K562 (cell line): ENCODE measurements at regions not wholly inside any gene's neighbourhood (a gene's known extent, or its start where the extent isn't known, plus 50 kb on each side); places are given as distances from the start of the nearest gene placed in this dataset.
"Not testable (repeated sequence)": the region's sequence is repeated elsewhere in the genome, so short reads cannot be mapped to it uniquely, and the experiment has no call there.

ENCODE experiments used
- ATAC-seq: fragments of 200-7000 bp; cut with Tn5 transposase; 3 replicates; pipeline ENCODE4 v1.9.1; 2020; ENCODE audit warnings: moderate library complexity
- BruUV-seq: library from RNA; stranded (reverse); fragments of 400-500 nt; replicated peaks from 2 replicates; lab custom pipeline; 2021; lab: Mats Ljungman, UMichigan
- CTCF ChIA-PET: fragments of 300-600 bp; formaldehyde crosslinking; extraction: SDS; loops from one replicate; lab custom pipeline; 2021; ENCODE audit warnings: low intra/inter-chr PET ratio; lab: Yijun Ruan, JAX
- POLR2A ChIA-PET: fragments of 300-600, 350-650 bp; sonication (Branson Sonifier 250); formaldehyde crosslinking; extraction: SDS; loops from one replicate; lab custom pipeline; 2021; ENCODE audit warnings: antibody characterized with exemption, inconsistent platforms; lab: Yijun Ruan, JAX
- DNase-seq, 4 experiments: peaks; one replicate each; pipeline versions ENCODE4 v3.0.0 to v3.0.0-alpha.2; 2011 to 2018; ENCODE audit warnings: low spot score in 3 of 4, mixed read lengths in 3 of 4; ENCODE audit errors: extremely low read depth in 1 of 4
- FAIRE-seq: peaks from 2 replicates; lab custom pipeline; 2011; peaks lifted over from hg19 to GRCh38; lab: Jason Lieb, UNC
- H2AFZ ChIP-seq: 2 replicates; pipeline ENCODE4 v1.6.0; 2011; ENCODE audit warnings: low read depth, low read length, control low read depth, inconsistent platforms
- H3K27ac ChIP-seq: fragments of 200-600 bp; 3 replicates; pipeline ENCODE4 v1.8.0; 2011; ENCODE audit warnings: low read depth, mild to moderate bottlenecking, control low read depth, inconsistent platforms, low read length, moderate library complexity, mixed read lengths; ENCODE audit errors: extremely low read depth
- H3K27me3 ChIP-seq, 2 experiments: fragments of 300-600 bp in 1 of 2; 2 replicates in 1 of 2; 3 replicates in 1 of 2; pipeline versions ENCODE4 v1.6.0 to v1.8.0; 2011; ENCODE audit warnings: inconsistent platforms in 2 of 2, low read length in 2 of 2, mild to moderate bottlenecking in 1 of 2, mixed read lengths in 1 of 2, moderate library complexity in 1 of 2; ENCODE audit not compliant: control insufficient read depth in 2 of 2, insufficient read depth in 2 of 2
- H3K36me3 ChIP-seq: fragments of 300-600 bp; 3 replicates; pipeline ENCODE4 v1.8.0; 2011; ENCODE audit warnings: mild to moderate bottlenecking, low read length, inconsistent platforms; ENCODE audit not compliant: control insufficient read depth, insufficient read depth
- H3K4me1 ChIP-seq, 2 experiments: fragments of 200-600 bp in 1 of 2; replicated peaks in 1 of 2; 2 replicates in 1 of 2; 3 replicates in 1 of 2; pipeline versions ENCODE4 v1.5.1 to v1.8.0; 2011; ENCODE audit warnings: inconsistent platforms in 2 of 2, low read length in 2 of 2, mild to moderate bottlenecking in 1 of 2, mixed read lengths in 1 of 2, moderate library complexity in 1 of 2; ENCODE audit not compliant: control insufficient read depth in 2 of 2, insufficient read depth in 2 of 2
- H3K4me2 ChIP-seq: 2 replicates; pipeline ENCODE4 v1.6.1; 2011; ENCODE audit warnings: low read length, control low read depth, inconsistent platforms, mixed read lengths; ENCODE audit not compliant: insufficient read depth
- H3K4me3 ChIP-seq: fragments of 200-600 bp; sonication (generic), shearing (Covaris generic); 2 replicates; pipeline ENCODE4 v1.5.1; 2016; ENCODE audit warnings: control low read depth, inconsistent platforms
- H3K79me2 ChIP-seq: fragments of 200-600 bp; 3 replicates; pipeline ENCODE4 v1.8.0; 2011; ENCODE audit warnings: low read length, inconsistent platforms; ENCODE audit not compliant: control insufficient read depth, insufficient read depth
- H3K9ac ChIP-seq, 2 experiments: 2 replicates each; pipeline versions ENCODE4 v1.6.0 to v1.6.1; 2011; ENCODE audit warnings: low read depth in 2 of 2, low read length in 2 of 2, control low read depth in 1 of 2, inconsistent platforms in 1 of 2, mild to moderate bottlenecking in 1 of 2, mixed read lengths in 1 of 2; ENCODE audit not compliant: insufficient read depth in 1 of 2
- H3K9me1 ChIP-seq: one replicate; pipeline ENCODE4 v1.6.0; 2011; ENCODE audit warnings: inconsistent platforms, mild to moderate bottlenecking, low read length, moderate library complexity; ENCODE audit not compliant: control insufficient read depth, insufficient read depth
- H3K9me3 ChIP-seq: replicated peaks from 2 replicates; pipeline ENCODE4 v1.5.1; 2011; ENCODE audit warnings: low read depth, low read length, inconsistent platforms; ENCODE audit not compliant: control insufficient read depth, insufficient read depth
- H4K20me1 ChIP-seq: replicated peaks from 2 replicates; pipeline ENCODE4 v1.6.1; 2011; ENCODE audit warnings: low read length, inconsistent platforms, mixed read lengths; ENCODE audit not compliant: control insufficient read depth, insufficient read depth
- USF2 ChIP-seq: sonication (generic); formaldehyde crosslinking; IDR thresholded peaks from 2 replicates; pipeline ENCODE4 v1.5.0; 2020; ENCODE audit warnings: missing genetic modification reagents
- WGBS: fragments of 100-300 bp; shearing (Covaris generic); methylation state at CpG from one replicate; pipeline ENCODE4 v1.1.6; 2016; ENCODE audit warnings: low coverage, mixed read lengths; ENCODE audit not compliant: insufficient coverage; ENCODE audit errors: missing lambda C conversion rate; 5-methylcytosine and 5-hydroxymethylcytosine counted together
- in situ Hi-C: fragments of 300-500 bp; cut with MboI; formaldehyde crosslinking; loops from 4 replicates; pipeline ENCODE4 v1.15.0; 2018; ENCODE audit warnings: inconsistent platforms, mixed read lengths
- intact Hi-C: fragments of 100-400 bp; cut with micrococcal nuclease; formaldehyde crosslinking; loops from 2 replicates; pipeline ENCODE4 v1.14.2; 2022

GRCh38 chr16:21390634-21391033, 112.5 kb upstream of the CRYM start:
- H3K27ac ChIP-seq, POLR2A ChIA-PET, CTCF ChIA-PET, DNase-seq, in situ Hi-C loops, H3K36me3 ChIP-seq, BruUV-seq, ATAC-seq, H3K27me3 ChIP-seq, H3K9me3 ChIP-seq, H3K79me2 ChIP-seq, H2AFZ ChIP-seq, H3K9me1 ChIP-seq, H4K20me1 ChIP-seq, H3K4me1 ChIP-seq, H3K4me2 ChIP-seq, FAIRE-seq, intact Hi-C loops, H3K9ac ChIP-seq, H3K4me3 ChIP-seq: not testable (repeated sequence)
- no CpG with 5 or more reads among the region's 3 CpGs for WGBS

- H3K27ac ChIP-seq, H2AFZ ChIP-seq, BruUV-seq, H4K20me1 ChIP-seq, H3K79me2 ChIP-seq, H3K27me3 ChIP-seq, H3K36me3 ChIP-seq, in situ Hi-C loops, CTCF ChIA-PET, FAIRE-seq, H3K9me1 ChIP-seq, DNase-seq, intact Hi-C loops, H3K4me3 ChIP-seq, H3K9ac ChIP-seq, H3K9me3 ChIP-seq, POLR2A ChIA-PET, H3K4me2 ChIP-seq, H3K4me1 ChIP-seq: not testable (repeated sequence)
- peak; percentile 80 for TF ChIP-seq USF2 (CRISPR knock-in tag)
- WGBS = no CpG with 5 or more reads among the region's 7 CpGs
- ATAC-seq = peak; percentile 96
Observed at GRCh38 chr16:21389860-21390259, 111.8 kb upstream of the CRYM start.

- H3K27me3 ChIP-seq, H3K4me1 ChIP-seq, H3K36me3 ChIP-seq, FAIRE-seq, in situ Hi-C loops, H2AFZ ChIP-seq, H3K9ac ChIP-seq, ATAC-seq, H3K4me3 ChIP-seq, POLR2A ChIA-PET, H4K20me1 ChIP-seq, H3K9me3 ChIP-seq, H3K9me1 ChIP-seq, H3K27ac ChIP-seq, H3K79me2 ChIP-seq, BruUV-seq, intact Hi-C loops, CTCF ChIA-PET, DNase-seq, H3K4me2 ChIP-seq: not testable (repeated sequence)
- WGBS = 13% methylated on average over 2 of the region's 3 CpGs
Observed at GRCh38 chr16:21387757-21388156, 109.7 kb upstream of the CRYM start.
